ENCODE measurements at regions not wholly inside any gene's neighbourhood (a gene's known extent, or its start where the extent isn't known, plus 50 kb on each side); places are given as distances from the start of the nearest gene placed in this dataset.

- Histone ChIP-seq H3K36me3 (ENCODE audit: insufficient read depth, low read length) (no peaks in the 10 kb centered on the region), H3K27ac (ENCODE audit: low read depth, low read length, poor library complexity, severe bottlenecking) (no peak overlapping the region), H3K4me1 (ENCODE audit: insufficient read depth, low read length, severe bottlenecking) (peaks cover 4% of the 10 kb centered on the region), H3F3A (ENCODE audit: insufficient read depth, low read length) (no peaks in the 10 kb centered on the region), H4K20me1 (ENCODE audit: insufficient read depth, low read length) (no peaks in the 10 kb centered on the region), H3K9ac (ENCODE audit: low read length) (no peak overlapping the region), H3K27me3 (ENCODE audit: insufficient read depth, low read length) (no peaks in the 10 kb centered on the region), H3K4me2 (ENCODE audit: low read length) (no peak overlapping the region), H2AFZ (ENCODE audit: low read length) (no peak overlapping the region), H3K4me3 (ENCODE audit: low read depth, low read length, poor library complexity, severe bottlenecking) (no peak overlapping the region), H3K79me2 (ENCODE audit: insufficient read depth, low read length) (no peaks in the 10 kb centered on the region), H3K9me2 (ENCODE audit: low read depth, low read length) (no peaks in the 10 kb centered on the region), H3K9me3 (ENCODE audit: low read length) (no peaks in the 10 kb centered on the region)
- no peak for TF ChIP-seq CTCF (IDR thresholded peaks at IDR 0.05; ENCODE audit: low read length)
- no peak for TF ChIP-seq EZH2 (IDR thresholded peaks at IDR 0.05; ENCODE audit: borderline replicate concordance, low read length)
These were observed 219.4 kb downstream of the DUSP10 start for GRCh38 chr1:221522529-221522940.

DNA sequence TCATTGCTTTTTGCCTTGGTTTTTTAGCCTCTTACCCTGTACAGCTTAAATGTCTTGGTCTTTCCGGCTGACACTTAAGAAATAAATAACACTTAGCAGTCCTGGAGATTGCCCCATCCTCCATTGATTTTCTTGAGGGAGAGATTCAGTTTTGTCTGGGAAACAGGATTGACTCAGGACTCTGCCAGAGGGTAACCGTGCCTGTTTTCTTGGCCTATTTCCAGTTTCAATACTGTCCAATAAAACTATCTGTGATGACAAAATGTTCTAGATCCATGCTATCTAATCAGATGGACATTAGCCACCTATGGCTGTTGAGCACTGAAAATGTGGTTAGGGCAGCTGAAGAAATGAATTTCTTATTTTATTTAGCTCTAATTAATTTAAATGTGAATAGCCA, 216.1 kb downstream of the DUSP10 start:
- Histone ChIP-seq H3F3A (ENCODE audit: insufficient read depth, low read length) (no peaks in the 10 kb centered on the region), H3K4me2 (ENCODE audit: low read length) (no peak overlapping the region), H4K20me1 (ENCODE audit: insufficient read depth, low read length) (no peaks in the 10 kb centered on the region), H3K9ac (ENCODE audit: low read length) (no peak overlapping the region), H3K4me3 (ENCODE audit: low read depth, low read length, poor library complexity, severe bottlenecking) (no peak overlapping the region), H3K9me3 (ENCODE audit: low read length) (no peaks in the 10 kb centered on the region), H3K36me3 (ENCODE audit: insufficient read depth, low read length) (no peaks in the 10 kb centered on the region), H3K79me2 (ENCODE audit: insufficient read depth, low read length) (no peaks in the 10 kb centered on the region), H2AFZ (ENCODE audit: low read length) (no peak overlapping the region), H3K9me2 (ENCODE audit: low read depth, low read length) (no peaks in the 10 kb centered on the region), H3K27ac (ENCODE audit: low read depth, low read length, poor library complexity, severe bottlenecking) (no peak overlapping the region), H3K27me3 (ENCODE audit: insufficient read depth, low read length) (no peaks in the 10 kb centered on the region), H3K4me1 (ENCODE audit: insufficient read depth, low read length, severe bottlenecking) (peaks cover 4% of the 10 kb centered on the region)
- TF ChIP-seq CTCF (IDR thresholded peaks at IDR 0.05; ENCODE audit: low read length), result no peak
- no peak for TF ChIP-seq EZH2 (IDR thresholded peaks at IDR 0.05; ENCODE audit: borderline replicate concordance, low read length)

GRCh38 chr1:221527302-221527701, 214.6 kb downstream of the DUSP10 start:
- no peaks in the 10 kb centered on the region for H3K27me3 ChIP-seq (ENCODE audit: insufficient read depth, low read length)
- no peak overlapping the region for H2AFZ ChIP-seq (ENCODE audit: low read length)
- H3K27ac ChIP-seq (ENCODE audit: low read depth, low read length, poor library complexity, severe bottlenecking), result no peak overlapping the region
- no peaks in the 10 kb centered on the region for H3K4me1 ChIP-seq (ENCODE audit: insufficient read depth, low read length, severe bottlenecking)
- no peaks in the 10 kb centered on the region for H3K36me3 ChIP-seq (ENCODE audit: insufficient read depth, low read length)
- H3K79me2 ChIP-seq (ENCODE audit: insufficient read depth, low read length), result no peaks in the 10 kb centered on the region
- TF ChIP-seq CTCF (IDR thresholded peaks at IDR 0.05; ENCODE audit: low read length) (no peak), EZH2 (IDR thresholded peaks at IDR 0.05; ENCODE audit: borderline replicate concordance, low read length) (no peak)
- H3K9ac ChIP-seq (ENCODE audit: low read length), result no peak overlapping the region
- no peak overlapping the region for H3K4me3 ChIP-seq (ENCODE audit: low read depth, low read length, poor library complexity, severe bottlenecking)
- no peaks in the 10 kb centered on the region for H3F3A ChIP-seq (ENCODE audit: insufficient read depth, low read length)
- no peak overlapping the region for H3K4me2 ChIP-seq (ENCODE audit: low read length)
- no peaks in the 10 kb centered on the region for H3K9me3 ChIP-seq (ENCODE audit: low read length)
- no peaks in the 10 kb centered on the region for H4K20me1 ChIP-seq (ENCODE audit: insufficient read depth, low read length)
- no peaks in the 10 kb centered on the region for H3K9me2 ChIP-seq (ENCODE audit: low read depth, low read length)
